ENCODE measurements at regions not wholly inside any gene's neighbourhood (a gene's known extent, or its start where the extent isn't known, plus 50 kb on each side); places are given as distances from the start of the nearest gene placed in this dataset.

GRCh38 chr15:53453253-53454105 is 306.0 kb downstream of the WDR72 start:
- H3K27ac ChIP-seq (ENCODE audit: low read length): no peak overlapping the region
- CTCF ChIA-PET: no interaction called here
- no peaks in the 10 kb centered on the region for H3K36me3 ChIP-seq (ENCODE audit: control insufficient read depth in 2 of 2, extremely low read depth in 1 of 2, insufficient read depth in 1 of 2, low read length in 1 of 2)
- no peaks in the 10 kb centered on the region for H3K4me1 ChIP-seq (ENCODE audit: control insufficient read depth in 1 of 2, extremely low read depth in 1 of 2, insufficient read depth in 2 of 2, low read length in 2 of 2)
- Mint-ChIP-seq H3K36me3 (no peaks in the 10 kb centered on the region), H3K4me3 (no peak overlapping the region), H3K4me1 (no peaks in the 10 kb centered on the region), H3K9me3 (no peaks in the 10 kb centered on the region), H3K27me3 (no peaks in the 10 kb centered on the region), H3K27ac (no peak overlapping the region)
- DNase-seq: no peak
- WGBS (ENCODE audit: insufficient coverage): 85% methylated on average over 1 of the region's 2 CpGs
- POLR2A ChIA-PET: no interaction called here
- no peaks in the 10 kb centered on the region for H3K27me3 ChIP-seq (replicated peaks in 1 of 2; ENCODE audit: control insufficient read depth in 2 of 2, extremely low read depth in 1 of 2, insufficient read depth in 2 of 2, low read length in 1 of 2)
- no peak overlapping the region for H3K4me3 ChIP-seq (ENCODE audit: control insufficient read depth in 1 of 2, extremely low read depth in 1 of 2, low read length in 1 of 2)
- ATAC-seq (replicated peaks in 1 of 4): no peak
- H3K9me3 ChIP-seq: no peaks in the 10 kb centered on the region

- Mint-ChIP-seq H3K4me1 (no peaks in the 10 kb centered on the region), H3K27me3 (no peaks in the 10 kb centered on the region), H3K4me3 (no peak overlapping the region), H3K9me3 (no peaks in the 10 kb centered on the region), H3K27ac (no peak overlapping the region), H3K36me3 (no peaks in the 10 kb centered on the region)
- Histone ChIP-seq H3K27me3 (replicated peaks in 1 of 2; ENCODE audit: control insufficient read depth in 2 of 2, extremely low read depth in 1 of 2, insufficient read depth in 2 of 2, low read length in 1 of 2) (no peaks in the 10 kb centered on the region), H3K36me3 (ENCODE audit: control insufficient read depth in 2 of 2, extremely low read depth in 1 of 2, insufficient read depth in 1 of 2, low read length in 1 of 2) (no peaks in the 10 kb centered on the region), H3K4me1 (ENCODE audit: control insufficient read depth in 1 of 2, extremely low read depth in 1 of 2, insufficient read depth in 2 of 2, low read length in 2 of 2) (no peaks in the 10 kb centered on the region), H3K27ac (ENCODE audit: low read length) (no peak overlapping the region), H3K4me3 (ENCODE audit: control insufficient read depth in 1 of 2, extremely low read depth in 1 of 2, low read length in 1 of 2) (no peak overlapping the region), H3K9me3 (no peaks in the 10 kb centered on the region)
- ChIA-PET CTCF (no interaction called here), POLR2A (no interaction called here)
- no CpG with 5 or more reads among the region's 7 CpGs for WGBS (ENCODE audit: insufficient coverage)
- no peak for ATAC-seq (replicated peaks in 1 of 4)
- DNase-seq: no peak
These were observed 311.0 kb downstream of the WDR72 start for GRCh38 chr15:53448232-53449015.

DNA sequence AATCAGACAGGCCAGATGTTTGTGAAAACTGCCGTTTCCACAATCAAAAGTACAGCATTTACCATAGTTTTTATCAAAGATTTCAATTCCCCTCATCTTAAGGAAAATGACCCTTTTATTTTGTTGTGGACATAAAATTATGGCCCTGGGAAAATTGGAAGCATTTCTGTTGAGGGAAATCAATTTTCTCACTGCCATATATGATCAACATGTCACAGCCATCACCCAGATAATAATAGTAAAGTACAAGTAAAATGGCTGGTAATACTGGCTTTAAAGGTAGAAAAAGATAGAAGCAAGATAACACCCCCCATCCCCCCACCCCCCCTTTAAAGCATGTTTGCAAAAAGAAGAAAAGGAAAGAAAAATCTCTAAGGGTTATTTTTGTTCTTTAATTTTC is 311.7 kb downstream of the WDR72 start:
- Histone ChIP-seq H3K27ac (ENCODE audit: low read length) (no peak overlapping the region), H3K4me3 (ENCODE audit: control insufficient read depth in 1 of 2, extremely low read depth in 1 of 2, low read length in 1 of 2) (no peak overlapping the region), H3K9me3 (no peaks in the 10 kb centered on the region), H3K36me3 (ENCODE audit: control insufficient read depth in 2 of 2, extremely low read depth in 1 of 2, insufficient read depth in 1 of 2, low read length in 1 of 2) (no peaks in the 10 kb centered on the region), H3K4me1 (ENCODE audit: control insufficient read depth in 1 of 2, extremely low read depth in 1 of 2, insufficient read depth in 2 of 2, low read length in 2 of 2) (no peaks in the 10 kb centered on the region), H3K27me3 (replicated peaks in 1 of 2; ENCODE audit: control insufficient read depth in 2 of 2, extremely low read depth in 1 of 2, insufficient read depth in 2 of 2, low read length in 1 of 2) (no peaks in the 10 kb centered on the region)
- H3K4me1 Mint-ChIP-seq: no peaks in the 10 kb centered on the region
- H3K27me3 Mint-ChIP-seq: no peaks in the 10 kb centered on the region
- H3K27ac Mint-ChIP-seq: no peak overlapping the region
- no CpG with 5 or more reads among the region's 1 CpG for WGBS (ENCODE audit: insufficient coverage)
- H3K4me3 Mint-ChIP-seq: no peak overlapping the region
- no peaks in the 10 kb centered on the region for H3K9me3 Mint-ChIP-seq
- ChIA-PET CTCF (no interaction called here), POLR2A (no interaction called here)
- ATAC-seq (replicated peaks in 1 of 4): no peak
- DNase-seq: no peak
- H3K36me3 Mint-ChIP-seq: no peaks in the 10 kb centered on the region

- ATAC-seq (replicated peaks in 1 of 4) (no peak), DNase-seq (no peak)
- no peaks in the 10 kb centered on the region for H3K36me3 ChIP-seq (ENCODE audit: control insufficient read depth in 2 of 2, extremely low read depth in 1 of 2, insufficient read depth in 1 of 2, low read length in 1 of 2)
- Mint-ChIP-seq H3K27me3 (no peaks in the 10 kb centered on the region), H3K36me3 (no peaks in the 10 kb centered on the region), H3K4me3 (no peak overlapping the region), H3K4me1 (no peaks in the 10 kb centered on the region), H3K9me3 (no peaks in the 10 kb centered on the region), H3K27ac (no peak overlapping the region)
- H3K27me3 ChIP-seq (replicated peaks in 1 of 2; ENCODE audit: control insufficient read depth in 2 of 2, extremely low read depth in 1 of 2, insufficient read depth in 2 of 2, low read length in 1 of 2): no peaks in the 10 kb centered on the region
- H3K4me3 ChIP-seq (ENCODE audit: control insufficient read depth in 1 of 2, extremely low read depth in 1 of 2, low read length in 1 of 2): no peak overlapping the region
- H3K27ac ChIP-seq (ENCODE audit: low read length): no peak overlapping the region
- no peaks in the 10 kb centered on the region for H3K9me3 ChIP-seq
- no peaks in the 10 kb centered on the region for H3K4me1 ChIP-seq (ENCODE audit: control insufficient read depth in 1 of 2, extremely low read depth in 1 of 2, insufficient read depth in 2 of 2, low read length in 2 of 2)
- ChIA-PET POLR2A (no interaction called here), CTCF (no interaction called here)
- WGBS (ENCODE audit: insufficient coverage): no CpG with 5 or more reads among the region's 2 CpGs
These were observed 312.3 kb downstream of the WDR72 start for GRCh38 chr15:53447053-53447574.

GRCh38 chr15:53446376-53446775 is 313.1 kb downstream of the WDR72 start:
- Mint-ChIP-seq H3K27ac (no peak overlapping the region), H3K4me3 (no peak overlapping the region), H3K27me3 (no peaks in the 10 kb centered on the region), H3K4me1 (no peaks in the 10 kb centered on the region), H3K36me3 (no peaks in the 10 kb centered on the region), H3K9me3 (no peaks in the 10 kb centered on the region)
- DNase-seq (no peak), ATAC-seq (replicated peaks in 1 of 4) (no peak)
- Histone ChIP-seq H3K4me3 (ENCODE audit: control insufficient read depth in 1 of 2, extremely low read depth in 1 of 2, low read length in 1 of 2) (no peak overlapping the region), H3K36me3 (ENCODE audit: control insufficient read depth in 2 of 2, extremely low read depth in 1 of 2, insufficient read depth in 1 of 2, low read length in 1 of 2) (no peaks in the 10 kb centered on the region), H3K27me3 (replicated peaks in 1 of 2; ENCODE audit: control insufficient read depth in 2 of 2, extremely low read depth in 1 of 2, insufficient read depth in 2 of 2, low read length in 1 of 2) (no peaks in the 10 kb centered on the region), H3K9me3 (no peaks in the 10 kb centered on the region), H3K4me1 (ENCODE audit: control insufficient read depth in 1 of 2, extremely low read depth in 1 of 2, insufficient read depth in 2 of 2, low read length in 2 of 2) (no peaks in the 10 kb centered on the region), H3K27ac (ENCODE audit: low read length) (no peak overlapping the region)
- ChIA-PET POLR2A (no interaction called here), CTCF (no interaction called here)
- WGBS (ENCODE audit: insufficient coverage): no CpG with 5 or more reads among the region's 1 CpG

DNA sequence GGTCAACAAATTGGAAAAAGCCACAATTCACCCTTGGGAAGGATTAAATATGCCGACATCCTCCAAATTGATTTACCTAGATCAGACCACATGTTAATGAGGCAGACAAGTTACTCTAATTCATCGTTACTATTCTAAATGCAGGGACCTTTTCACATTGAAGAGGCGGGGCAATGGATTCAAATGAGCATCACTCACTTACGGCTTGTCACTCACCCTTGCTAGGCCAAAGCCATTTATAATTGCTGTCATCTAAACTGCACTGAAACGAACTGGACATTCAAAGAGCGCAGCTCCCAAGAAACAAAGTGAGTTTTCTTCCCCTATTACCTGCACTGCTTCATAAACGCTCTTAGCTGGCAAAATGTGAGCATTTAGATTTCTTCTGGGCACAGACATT is 313.9 kb downstream of the WDR72 start:
- Mint-ChIP-seq H3K36me3 (no peaks in the 10 kb centered on the region), H3K9me3 (no peaks in the 10 kb centered on the region), H3K27ac (no peak overlapping the region), H3K4me1 (no peaks in the 10 kb centered on the region), H3K27me3 (no peaks in the 10 kb centered on the region), H3K4me3 (no peak overlapping the region)
- DNase-seq: no peak
- H3K27me3 ChIP-seq (replicated peaks in 1 of 2; ENCODE audit: control insufficient read depth in 2 of 2, extremely low read depth in 1 of 2, insufficient read depth in 2 of 2, low read length in 1 of 2): no peaks in the 10 kb centered on the region
- no peak overlapping the region for H3K27ac ChIP-seq (ENCODE audit: low read length)
- POLR2A ChIA-PET: no interaction called here
- no peak overlapping the region for H3K4me3 ChIP-seq (ENCODE audit: control insufficient read depth in 1 of 2, extremely low read depth in 1 of 2, low read length in 1 of 2)
- 93% methylated on average over 3 of the region's 7 CpGs for WGBS (ENCODE audit: insufficient coverage)
- CTCF ChIA-PET: no interaction called here
- no peak for ATAC-seq (replicated peaks in 1 of 4)
- no peaks in the 10 kb centered on the region for H3K36me3 ChIP-seq (ENCODE audit: control insufficient read depth in 2 of 2, extremely low read depth in 1 of 2, insufficient read depth in 1 of 2, low read length in 1 of 2)
- no peaks in the 10 kb centered on the region for H3K9me3 ChIP-seq
- H3K4me1 ChIP-seq (ENCODE audit: control insufficient read depth in 1 of 2, extremely low read depth in 1 of 2, insufficient read depth in 2 of 2, low read length in 2 of 2): no peaks in the 10 kb centered on the region

Measured in T-cell (primary cell).